NCI-H510A treated with DMSO at 0.1 percent for 48 hours (cell line): ENCODE measurements at regions not wholly inside any gene's neighbourhood (a gene's known extent, or its start where the extent isn't known, plus 50 kb on each side); places are given as distances from the start of the nearest gene placed in this dataset.

Experiments
- DNase-seq: peaks from one replicate; lab custom pipeline; 2025; lab: John Stamatoyannopoulos, UW

DNA sequence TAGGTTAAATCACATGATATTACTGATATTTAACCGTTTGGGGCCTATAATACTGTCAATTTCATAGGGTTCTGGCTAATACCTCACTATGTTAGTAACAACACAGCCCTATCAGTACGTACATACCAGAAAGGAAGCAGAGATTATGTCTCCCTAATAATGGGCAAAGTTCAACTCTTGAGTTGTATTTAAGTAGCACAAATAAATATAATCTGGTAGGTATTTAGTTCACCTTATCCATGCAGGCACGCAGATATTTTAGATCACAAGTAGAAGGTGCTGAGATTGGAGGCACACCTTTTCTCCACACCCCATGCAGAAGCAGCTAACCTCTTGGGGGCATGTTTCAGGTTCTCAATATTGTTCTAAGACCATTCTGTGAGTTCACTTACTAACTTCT lies 118.9 kb downstream of the IRS1 start:
- DNase-seq, result no peak

DNA sequence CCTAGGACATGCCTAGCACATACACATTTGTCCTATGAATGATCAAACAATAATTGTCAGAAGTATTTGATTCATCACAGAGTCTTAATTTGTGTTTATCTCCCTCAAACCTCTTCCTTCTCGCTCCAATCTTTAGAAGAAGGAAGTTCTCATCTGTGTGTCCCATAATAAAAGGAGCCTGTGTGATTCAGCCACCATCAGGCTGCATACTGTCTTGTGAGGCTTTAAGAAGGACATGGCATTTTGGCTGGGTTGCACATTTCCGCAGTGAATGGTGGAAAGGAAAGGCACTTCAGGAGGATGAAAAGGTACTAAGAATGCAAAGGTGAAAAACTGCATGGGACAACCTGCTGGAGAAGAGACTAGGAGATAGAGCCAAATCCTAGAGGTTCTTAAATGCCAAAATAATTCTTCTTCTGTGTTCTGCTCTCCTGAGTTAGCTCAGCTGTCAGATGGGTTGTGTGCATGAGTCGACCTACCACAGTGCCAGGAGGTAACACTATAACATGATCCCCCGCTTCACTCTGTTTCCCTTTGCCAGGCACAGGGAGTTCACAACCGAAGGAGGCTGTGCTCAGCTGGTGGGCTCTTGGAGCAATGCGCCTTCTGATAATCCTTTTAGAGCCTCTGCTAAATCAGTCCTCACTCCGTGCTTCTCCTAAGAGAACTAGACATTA lies 120.1 kb downstream of the IRS1 start:
- DNase-seq, result no peak

GRCh38 chr2:226678422-226678821 lies 121.2 kb downstream of the IRS1 start:
- no peak for DNase-seq

DNA sequence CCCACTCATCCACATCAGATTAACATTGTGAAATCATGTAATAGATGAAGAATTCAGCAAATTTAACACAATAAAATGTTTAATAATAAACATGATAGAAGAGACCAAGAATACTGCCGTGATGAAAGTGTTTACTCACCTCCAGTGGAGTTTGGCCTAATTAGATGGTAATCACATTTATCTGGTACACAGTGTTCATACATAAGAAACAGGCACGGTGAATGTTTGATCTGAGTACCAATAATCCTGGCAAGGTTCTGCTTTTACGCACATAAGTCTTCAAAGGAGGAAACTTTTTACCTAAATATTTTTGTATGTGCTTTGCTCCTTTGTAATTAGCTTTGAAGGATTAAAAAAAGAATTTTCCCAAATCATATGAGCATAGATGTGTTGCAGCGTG lies 122.5 kb downstream of the IRS1 start:
- DNase-seq, result no peak

DNA sequence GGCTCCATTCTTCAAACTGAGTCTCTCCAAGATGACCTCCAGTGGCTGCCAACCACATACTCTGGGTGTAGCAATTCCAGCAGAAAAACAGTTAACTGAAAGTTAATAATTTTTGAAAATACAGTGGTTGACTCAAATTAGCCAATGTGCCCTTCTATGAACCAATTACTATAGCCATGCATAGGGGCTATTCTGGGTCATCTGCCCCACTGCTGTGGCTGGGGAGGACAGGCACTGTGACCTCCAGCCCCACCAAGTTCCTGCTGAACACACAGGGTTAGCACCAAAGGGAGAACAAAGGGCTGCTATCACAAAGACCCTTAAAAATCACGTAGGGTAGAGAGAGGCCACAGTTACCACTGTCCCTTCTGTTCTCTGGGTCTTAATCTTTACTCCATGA lies 123.0 kb downstream of the IRS1 start:
- no peak for DNase-seq

- DNase-seq, result no peak
These were observed 125.5 kb downstream of the IRS1 start for GRCh38 chr2:226674123-226674522.

DNA sequence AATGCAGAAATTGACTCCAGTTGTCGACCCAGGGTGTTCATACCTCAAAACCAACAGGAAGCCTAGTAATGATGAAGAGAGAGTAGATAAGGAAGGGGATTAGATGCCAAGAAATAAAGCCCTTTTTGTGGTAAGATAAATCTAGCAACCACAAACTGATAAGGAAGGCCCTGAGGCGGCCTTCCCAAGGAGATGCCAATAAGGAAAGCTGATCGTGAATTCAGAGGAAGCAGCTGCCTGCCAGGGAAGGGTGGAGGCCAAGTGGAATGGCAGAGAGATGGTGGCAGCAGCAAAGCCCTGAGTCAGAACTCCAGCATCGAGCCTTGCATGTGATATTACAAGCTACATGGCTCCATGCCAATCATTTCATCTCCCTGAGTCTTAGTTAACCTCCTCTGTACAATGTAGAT lies 126.3 kb downstream of the IRS1 start:
- DNase-seq, result no peak

DNA sequence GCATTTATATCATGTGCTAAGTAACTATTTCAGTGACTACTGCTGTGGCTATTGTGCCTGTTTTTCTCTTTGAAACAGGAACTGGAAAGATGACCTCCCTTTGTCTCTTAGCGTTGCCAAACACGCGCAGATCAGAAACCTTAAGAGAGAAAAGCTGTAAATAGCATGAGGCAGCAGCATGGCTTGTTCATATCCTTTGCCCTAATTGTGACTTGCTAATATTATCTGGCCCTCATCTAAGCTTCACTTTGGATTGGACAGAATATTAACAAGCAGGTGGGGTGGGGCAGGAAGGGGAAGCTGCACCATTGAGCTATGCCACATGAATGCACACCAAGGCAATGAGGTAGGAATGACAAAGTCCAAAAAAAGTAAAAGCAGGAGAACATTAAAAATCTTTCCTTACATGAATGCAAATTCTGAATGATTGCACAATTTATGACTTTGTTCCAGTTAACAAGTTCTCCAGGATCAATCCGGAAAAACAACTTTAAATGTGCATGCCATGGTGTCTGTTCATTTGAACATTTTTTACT lies 128.4 kb downstream of the IRS1 start:
- no peak for DNase-seq

DNA sequence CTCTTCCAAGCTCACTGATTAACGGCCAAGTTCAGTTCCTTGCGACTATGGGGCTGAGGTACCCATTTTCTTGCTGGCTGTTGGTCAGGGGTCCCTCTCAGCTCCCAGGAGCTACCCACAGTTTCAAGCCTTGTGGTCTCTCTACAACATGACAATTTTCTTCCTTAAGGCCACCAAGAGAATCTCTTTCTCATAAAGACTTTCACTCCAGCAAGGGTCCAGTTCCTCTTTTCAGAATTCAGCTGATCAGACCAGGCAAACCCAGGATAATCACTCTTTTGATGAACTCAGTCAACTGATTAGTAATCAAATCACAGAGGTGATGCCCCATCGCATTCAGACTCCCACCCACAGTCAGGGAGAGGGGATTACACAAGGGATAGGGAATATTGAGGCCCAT lies 129.7 kb downstream of the IRS1 start:
- no peak for DNase-seq

- DNase-seq, result no peak
These were observed 130.4 kb downstream of the IRS1 start for GRCh38 chr2:226669249-226669648.

- DNase-seq, result no peak
These were observed 131.9 kb downstream of the IRS1 start for GRCh38 chr2:226667736-226668135.

- DNase-seq, result no peak
These were observed 134.3 kb downstream of the IRS1 start for GRCh38 chr2:226665306-226665831.

GRCh38 chr2:226664661-226665060 lies 135.0 kb downstream of the IRS1 start:
- DNase-seq, result no peak

- no peak for DNase-seq
These were observed 135.5 kb downstream of the IRS1 start for GRCh38 chr2:226664140-226664539.

DNA sequence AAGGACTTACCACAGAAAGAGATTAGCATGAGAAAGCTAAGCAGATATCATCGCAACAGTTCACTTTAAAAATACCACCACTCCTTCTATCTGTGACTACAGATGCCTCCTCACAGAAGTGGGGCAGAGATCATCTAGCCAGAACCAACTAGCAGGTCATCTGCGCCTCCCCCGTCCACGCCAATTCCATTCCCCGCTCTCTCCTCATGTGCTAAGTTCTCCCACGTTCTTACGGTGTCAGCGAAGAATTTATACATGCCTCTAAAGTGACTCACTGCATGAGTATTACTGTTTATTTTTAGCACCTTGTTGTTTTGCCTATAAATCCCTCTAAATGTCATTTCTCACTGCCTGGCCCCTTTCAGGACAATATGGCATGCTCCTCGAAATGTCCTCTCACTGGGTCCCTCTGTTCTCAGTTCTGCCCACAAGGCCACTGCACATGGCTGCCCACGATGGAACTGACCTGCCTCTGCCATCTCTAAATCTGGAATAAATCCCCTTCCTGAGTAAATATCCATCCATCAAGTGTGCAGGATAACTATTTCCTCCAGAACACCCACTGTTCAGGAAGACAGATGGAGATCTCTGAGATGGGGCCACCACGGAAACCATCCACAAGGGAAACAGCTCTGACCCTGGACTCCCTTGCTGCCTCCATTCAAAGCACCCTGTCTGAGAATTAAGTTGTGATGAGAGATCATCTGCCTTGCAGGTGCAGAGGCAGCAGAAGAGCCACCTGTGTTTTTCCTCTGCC lies 137.7 kb downstream of the IRS1 start:
- no peak for DNase-seq

- no peak for DNase-seq
These were observed 139.1 kb downstream of the IRS1 start for GRCh38 chr2:226660526-226660925.

GRCh38 chr2:226660124-226660523 lies 139.5 kb downstream of the IRS1 start:
- no peak for DNase-seq

GRCh38 chr2:226659410-226659809 lies 140.2 kb downstream of the IRS1 start:
- no peak for DNase-seq

DNA sequence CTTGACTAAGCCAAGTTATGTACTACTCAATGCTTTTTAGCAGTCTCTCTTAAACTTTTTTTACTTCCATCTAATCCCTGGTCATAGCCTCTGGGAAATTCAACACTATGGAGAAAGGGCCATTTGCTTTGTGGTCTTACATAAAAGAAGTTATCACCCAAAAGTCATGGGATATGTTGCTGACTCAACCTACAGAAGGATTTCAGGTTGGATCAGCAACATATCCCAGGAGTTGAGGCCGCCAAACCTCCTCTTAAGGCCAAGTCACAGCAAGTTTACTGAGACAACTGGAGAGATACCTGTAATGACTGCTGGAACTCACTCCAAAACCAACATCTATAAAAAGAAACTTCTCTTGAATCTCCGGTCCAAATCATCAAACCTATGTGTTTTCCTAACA lies 141.1 kb downstream of the IRS1 start:
- DNase-seq, result no peak

DNA sequence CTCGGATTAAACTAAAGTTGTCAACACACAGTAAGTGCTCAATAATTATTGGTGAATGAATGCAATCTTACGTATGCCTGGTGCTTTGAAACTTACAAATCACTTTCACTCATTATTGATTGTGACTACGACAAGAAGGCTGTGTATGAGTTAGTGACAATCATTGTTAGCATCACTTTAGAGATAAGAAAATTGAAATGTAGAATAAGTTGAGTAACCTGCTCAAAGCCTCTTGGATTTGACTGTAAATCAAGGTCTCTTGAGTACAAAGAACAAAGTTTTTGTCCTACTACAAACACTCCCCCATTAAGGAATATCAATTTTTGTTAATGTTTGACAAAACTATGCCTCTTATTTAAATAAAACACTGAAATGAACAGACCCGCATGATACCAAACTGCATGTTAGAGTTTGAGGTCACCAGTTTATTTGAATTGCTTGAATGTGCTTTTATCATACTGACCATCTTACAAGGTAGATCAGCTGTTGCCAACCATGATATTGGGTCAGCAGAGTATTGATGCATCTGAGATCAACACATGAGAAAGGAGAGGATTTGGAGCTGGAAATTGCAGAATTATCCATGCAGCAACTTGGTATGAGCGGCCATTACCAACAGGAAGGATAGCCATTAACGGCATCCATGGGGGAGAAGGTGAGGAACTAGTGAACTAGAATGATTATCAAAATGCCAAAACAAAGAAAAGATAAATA lies 142.1 kb downstream of the IRS1 start:
- no peak for DNase-seq

- DNase-seq, result no peak
These were observed 143.3 kb downstream of the IRS1 start for GRCh38 chr2:226656367-226656766.

DNA sequence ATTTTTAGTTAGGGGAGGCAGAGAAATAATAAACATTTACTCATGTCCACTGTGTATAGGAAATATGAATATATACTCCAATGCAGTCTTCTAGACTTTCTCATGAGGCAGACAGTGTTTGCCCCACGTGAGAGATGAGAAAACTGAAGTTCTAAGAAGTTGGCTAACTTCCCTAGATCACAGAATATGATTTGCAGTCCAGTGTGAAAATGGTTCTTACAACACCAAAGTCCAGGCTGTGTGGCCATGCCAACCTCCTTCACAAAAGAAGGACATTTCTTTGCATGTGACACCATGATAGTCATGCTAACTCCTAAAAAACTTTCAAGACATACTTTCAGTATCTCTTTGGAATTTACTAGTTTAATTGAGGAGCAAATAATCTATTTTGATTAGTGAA lies 143.7 kb downstream of the IRS1 start:
- DNase-seq, result no peak
